Stimulated activated CD8-positive, alpha-beta memory T cell treated with anti-CD3 and anti-CD28 coated beads, Interleukin-12 subunit alpha, Interleukin-12 subunit beta, amount 100 ng/mL, for 1 hour (primary cell): ENCODE measurements at regions not wholly inside any gene's neighbourhood (a gene's known extent, or its start where the extent isn't known, plus 50 kb on each side); places are given as distances from the start of the nearest gene placed in this dataset.
"Not testable (repeated sequence)": the region's sequence is repeated elsewhere in the genome, so short reads cannot be mapped to it uniquely, and the experiment has no call there.

Experiments
- DNase-seq: peaks from one replicate; pipeline ENCODE4 v3.0.0-alpha.2; 2020; ENCODE audit warnings: low read depth

DNA sequence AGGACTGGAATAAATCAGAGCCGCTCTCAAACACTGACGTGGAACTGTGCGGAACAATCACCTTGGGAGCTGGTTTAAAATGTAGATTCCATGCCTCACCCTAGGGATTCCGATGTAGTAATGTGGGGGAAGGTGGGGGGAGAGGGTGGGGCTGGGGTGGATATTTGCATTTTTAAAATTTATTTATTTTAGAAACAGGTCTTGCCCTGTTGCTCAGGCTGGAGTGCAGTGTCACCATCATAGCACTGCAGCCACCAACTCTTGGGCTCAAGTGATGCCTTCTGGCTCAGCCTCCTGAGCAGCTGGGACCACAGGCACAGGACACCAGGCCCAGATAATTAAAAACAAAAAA is 101.9 kb upstream of the SEC22B start:
- not testable (repeated sequence) for DNase-seq

DNA sequence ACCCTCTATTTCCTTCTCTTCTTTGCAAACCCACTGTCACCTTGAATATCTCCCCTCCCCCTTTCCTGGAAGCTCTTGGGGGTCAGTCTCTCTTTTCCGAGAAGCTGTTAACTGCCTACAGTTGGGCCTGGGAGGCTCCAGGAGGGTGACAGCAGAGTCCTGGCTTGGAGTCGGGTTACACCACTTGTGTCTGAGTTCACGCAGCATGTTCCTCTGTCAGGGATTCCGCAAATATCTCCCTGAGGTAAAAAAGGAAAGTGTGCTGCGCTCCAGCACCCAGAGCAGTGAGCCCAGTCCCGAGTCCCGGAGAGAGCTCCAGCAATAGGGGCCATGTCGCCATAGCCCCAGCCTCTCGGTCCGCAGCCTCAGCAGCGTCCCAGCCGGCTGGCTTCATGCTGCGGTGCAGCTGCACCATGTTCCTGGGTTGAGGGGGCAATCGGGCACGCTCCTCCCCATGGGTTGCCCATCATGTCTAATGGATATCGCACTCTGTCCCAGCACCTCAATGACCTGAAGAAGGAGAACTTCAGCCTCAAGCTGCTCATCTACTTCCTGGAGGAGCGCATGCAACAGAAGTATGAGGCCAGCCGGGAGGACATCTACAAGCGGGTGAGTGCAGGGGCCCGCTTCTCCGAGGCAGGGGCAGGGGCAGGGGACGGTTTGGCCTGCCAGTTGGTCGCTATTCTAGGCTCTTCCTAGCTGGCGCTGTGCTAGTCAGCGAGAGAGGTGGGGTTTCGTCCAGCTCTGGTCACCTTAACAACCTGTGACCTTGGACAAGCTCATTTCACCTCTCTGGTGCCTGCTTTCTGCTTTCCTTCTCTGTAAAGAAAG is 101.3 kb upstream of the SEC22B start:
- not testable (repeated sequence) for DNase-seq

DNA sequence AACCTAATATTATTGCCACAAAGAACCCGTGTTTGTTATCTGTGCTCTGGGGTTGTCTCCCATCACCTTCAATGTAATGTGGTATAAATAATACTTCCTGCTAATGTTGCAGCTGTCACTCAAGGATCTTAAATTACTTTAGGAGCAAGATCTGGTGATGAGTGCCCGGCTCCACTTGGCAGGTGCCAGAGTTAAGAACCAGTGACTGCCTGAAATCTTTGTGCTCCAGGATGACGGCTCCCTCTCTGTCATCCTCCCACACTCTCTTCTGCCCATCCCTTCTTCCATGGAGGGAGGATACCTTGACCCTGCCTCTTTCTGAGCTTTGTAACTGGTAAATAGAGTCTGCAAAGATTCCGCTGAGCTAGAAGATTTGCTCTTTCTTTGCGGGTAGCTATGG is 100.4 kb upstream of the SEC22B start:
- not testable (repeated sequence) for DNase-seq

DNA sequence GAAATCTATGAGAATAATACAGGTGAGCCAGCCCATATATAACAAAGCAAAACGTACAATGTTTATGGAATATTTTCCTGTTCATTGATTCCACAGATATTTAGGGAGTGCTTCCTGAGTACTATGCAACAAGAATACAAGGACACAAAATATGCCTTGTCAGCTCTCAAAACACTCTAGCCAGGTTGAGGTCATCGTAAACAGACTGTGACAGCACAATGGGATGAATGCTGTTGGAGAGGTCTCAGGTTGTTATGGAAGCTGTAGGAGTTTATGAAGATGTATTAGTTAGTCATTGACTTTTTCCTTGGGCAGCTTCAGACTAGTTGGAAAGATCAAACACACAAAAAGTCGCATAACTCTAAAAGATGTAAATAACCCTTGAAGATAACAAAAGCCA is 98.1 kb upstream of the SEC22B start:
- DNase-seq = not testable (repeated sequence)

DNA sequence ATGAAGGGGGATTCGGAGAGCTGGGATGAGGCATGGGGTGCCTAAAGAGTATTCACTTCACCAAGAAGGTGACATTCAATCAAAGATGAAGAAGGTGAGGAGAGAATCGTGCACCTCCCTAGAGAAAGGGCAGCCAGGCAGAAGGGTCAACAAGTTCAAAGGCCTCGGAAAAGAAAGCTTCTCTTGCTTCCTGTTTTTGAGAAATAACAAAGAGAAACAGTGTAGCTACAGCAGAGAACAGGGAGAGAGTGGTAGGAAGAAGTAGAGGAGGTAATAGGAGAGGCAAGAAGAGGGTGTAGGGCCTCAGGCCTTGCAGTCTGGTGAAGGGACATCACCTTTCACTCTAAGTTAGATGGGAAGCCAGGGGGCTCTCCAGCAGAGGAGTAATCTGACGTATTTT is 97.0 kb upstream of the SEC22B start:
- not testable (repeated sequence) for DNase-seq

GRCh38 chr1:120272242-120272641 is 95.9 kb upstream of the SEC22B start:
- not testable (repeated sequence) for DNase-seq

DNA sequence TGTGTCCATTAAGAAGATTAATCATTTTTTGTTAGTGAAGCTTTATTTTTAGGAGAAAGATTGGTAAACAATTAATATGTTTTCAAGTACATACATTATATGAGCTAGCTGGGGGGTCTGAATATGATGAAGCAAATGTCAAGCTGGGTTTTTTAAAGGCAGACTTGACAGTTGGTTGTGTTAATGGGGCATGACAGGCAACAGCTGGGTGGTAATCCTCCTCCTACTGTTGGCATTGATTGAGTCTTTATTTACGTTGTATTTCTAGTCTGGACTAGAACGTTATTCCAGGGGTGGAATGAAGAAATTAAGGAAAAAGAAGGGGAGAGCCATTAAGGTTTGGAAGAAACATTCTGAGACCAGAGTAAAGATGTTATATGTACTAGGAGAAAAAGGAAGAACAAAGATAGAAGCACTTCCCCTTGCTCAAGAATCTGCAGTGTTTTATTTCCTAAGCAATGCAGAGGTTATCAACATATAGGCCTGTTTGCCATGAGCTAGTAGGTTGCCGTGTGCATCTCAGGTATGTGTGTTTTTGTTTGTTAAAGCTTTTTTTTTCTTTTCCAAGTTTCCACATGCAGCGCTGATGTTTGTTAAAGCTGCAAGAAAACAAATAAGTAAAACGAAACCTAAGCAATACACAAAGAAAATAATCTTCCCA is 95.4 kb upstream of the SEC22B start:
- not testable (repeated sequence) for DNase-seq

DNA sequence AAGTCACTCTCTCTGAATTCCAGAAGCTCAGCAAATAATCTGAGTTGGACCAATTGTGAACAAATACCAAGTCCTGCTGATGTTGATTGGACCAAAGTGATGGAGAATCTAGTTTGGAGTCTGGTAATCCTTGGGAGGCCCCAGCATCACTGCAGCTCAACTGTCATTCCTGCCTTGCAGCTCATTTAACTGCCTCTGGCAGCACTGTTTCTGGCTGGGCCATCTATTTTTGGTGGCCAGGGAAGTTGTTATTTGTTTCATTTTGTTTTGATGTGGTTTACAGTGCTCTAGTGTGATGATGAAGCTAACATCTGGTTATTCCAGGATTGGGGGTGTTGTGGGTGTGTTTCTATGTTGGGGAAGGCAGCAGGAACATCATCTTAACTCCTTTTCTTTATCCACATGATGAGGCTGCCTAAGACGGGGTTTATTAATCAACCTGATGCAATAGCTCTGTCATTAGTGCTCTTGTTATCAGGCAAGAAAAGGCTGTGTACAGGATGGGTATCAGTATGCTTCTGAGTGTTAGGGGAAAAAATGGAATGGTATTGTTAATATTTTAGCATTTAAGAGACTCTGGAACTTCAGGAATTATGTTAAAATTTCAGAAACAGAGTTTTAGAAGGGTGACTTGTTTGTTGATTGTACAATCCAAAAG is 91.7 kb upstream of the SEC22B start:
- not testable (repeated sequence) for DNase-seq

DNA sequence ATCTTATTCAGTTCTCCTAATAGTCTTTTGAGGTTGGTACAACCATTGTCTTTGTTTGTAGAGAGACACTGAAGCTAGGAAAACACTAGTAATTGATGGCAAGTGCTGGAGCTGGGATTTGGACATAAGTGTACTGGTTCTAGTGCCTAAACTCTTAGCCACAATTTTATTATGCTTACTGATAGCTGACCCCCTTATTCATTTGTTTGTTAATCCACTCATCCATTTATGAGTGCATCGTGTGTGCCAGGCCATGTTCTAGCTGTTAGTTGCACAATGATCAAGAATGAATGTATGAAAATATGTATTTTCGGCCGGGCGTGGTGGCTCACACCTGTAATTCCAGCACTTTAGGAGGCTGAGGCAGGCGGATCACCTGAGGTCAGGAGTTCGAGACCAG is 88.2 kb upstream of the SEC22B start:
- not testable (repeated sequence) for DNase-seq

DNA sequence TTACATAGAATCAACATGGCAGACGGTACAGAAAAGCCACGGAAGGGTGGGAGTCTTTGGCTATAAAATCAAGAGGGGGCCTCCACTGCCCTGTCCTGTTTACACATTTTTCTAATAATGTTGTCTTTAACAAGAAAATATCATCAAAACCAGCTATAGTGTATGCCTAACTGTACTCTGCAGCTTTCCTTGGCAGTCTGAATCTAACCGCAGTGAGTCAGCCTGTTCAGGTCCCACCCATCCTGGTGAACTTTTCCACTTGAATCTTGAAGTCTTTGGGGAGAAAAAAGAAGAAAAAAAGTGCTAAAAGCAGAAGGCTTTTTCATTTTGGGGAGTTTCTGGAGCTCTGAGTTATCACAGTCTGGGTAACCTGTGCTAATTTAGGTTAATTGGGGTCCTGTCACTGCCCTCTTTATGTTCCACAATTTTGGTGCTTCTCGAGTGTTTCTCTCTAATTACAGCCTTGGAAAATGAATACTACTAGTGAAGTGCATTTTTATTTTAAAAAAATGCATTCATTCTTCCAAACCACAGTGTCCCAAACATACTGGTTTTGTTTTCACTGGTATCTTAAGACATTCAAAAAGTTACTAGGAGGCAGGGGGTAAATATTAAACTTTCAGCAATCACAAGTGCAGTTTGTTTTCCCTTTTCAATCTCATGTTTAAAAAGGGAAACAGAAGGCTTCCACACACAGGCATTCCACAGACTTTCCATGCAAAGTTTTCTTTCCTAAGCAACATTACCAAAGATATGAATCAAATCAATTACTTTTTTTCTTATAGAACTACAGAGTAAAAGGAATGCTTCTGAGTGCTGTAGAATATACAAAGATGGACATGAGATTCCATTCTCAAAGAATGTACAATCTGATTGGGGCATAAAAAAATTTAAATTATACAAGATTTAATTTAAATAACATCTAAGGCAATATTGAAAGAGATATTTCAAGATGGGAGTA is 86.8 kb upstream of the SEC22B start:
- not testable (repeated sequence) for DNase-seq

DNA sequence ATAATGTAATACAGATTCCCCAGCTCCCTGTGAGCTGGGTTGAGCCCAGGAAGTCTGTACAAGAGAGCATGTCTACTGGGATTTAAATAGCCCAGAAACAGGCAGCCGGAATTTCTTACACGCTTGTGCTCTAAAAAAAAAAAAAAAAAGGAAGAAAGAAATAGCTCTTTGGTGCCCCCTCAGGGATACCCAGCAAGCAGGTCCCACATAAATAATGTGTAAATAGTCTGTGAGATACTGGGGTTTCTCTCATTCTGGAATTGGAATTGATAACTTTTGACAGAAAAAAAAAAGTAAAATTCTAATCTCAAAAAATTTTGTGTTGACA is 81.4 kb upstream of the SEC22B start:
- DNase-seq = not testable (repeated sequence)

GRCh38 chr1:120257064-120257777 is 80.9 kb upstream of the SEC22B start:
- not testable (repeated sequence) for DNase-seq

- DNase-seq = not testable (repeated sequence)
Observed at GRCh38 chr1:120250756-120251155, 74.4 kb upstream of the SEC22B start.

DNA sequence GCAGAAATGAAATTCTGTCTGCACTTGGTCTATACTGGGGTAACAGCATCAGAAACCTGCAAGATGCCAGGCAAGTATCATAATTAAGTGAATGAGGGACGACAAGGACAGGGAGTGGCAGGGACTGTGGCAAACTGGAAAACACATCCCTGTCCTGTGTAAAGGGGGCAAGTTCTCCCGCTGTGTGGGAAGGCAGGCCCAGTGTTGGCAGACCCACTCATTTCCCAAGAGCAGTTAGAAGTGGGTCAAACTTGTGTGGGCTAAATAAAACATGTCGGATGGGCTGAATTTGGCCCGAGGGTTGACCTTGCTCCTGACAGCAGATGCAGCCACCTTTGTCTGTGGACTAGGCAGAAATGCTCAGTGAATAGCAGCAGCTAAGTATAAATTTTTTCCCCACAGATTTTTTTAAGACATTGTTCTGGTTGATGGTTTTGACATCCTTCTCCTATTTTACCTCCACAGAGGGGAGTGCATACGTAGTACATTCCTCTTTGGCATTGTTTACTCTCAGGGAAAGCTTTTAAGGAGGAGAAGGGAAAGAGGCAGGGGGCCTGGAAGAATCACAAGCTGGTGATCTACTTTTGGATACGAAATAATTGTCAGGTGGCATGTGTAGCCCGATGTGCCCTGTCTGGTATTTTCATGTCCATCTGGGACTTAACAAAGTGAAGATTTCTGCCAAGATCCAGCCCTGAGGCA is 72.6 kb upstream of the SEC22B start:
- not testable (repeated sequence) for DNase-seq

- DNase-seq = not testable (repeated sequence)
Observed at GRCh38 chr1:120248203-120248602, 71.9 kb upstream of the SEC22B start.

DNA sequence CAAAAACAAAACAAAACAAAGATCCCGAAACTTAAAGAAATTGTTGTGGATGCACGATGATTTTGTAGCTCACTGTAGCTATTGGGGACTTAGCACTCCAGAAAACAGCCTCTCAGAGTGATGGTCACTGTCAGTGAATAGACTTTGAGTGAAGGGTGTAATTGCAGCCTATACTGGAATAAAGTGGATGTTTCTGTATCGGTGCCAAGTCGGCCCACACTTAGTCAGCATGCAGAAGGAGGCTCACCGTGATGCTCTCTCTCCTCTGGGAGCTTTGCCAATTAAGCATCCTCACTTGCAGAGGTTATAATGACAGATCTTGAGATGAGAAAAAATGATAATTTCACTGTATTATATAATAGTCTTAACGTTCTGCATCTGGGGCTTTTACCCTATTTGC is 67.5 kb upstream of the SEC22B start:
- DNase-seq = not testable (repeated sequence)

DNA sequence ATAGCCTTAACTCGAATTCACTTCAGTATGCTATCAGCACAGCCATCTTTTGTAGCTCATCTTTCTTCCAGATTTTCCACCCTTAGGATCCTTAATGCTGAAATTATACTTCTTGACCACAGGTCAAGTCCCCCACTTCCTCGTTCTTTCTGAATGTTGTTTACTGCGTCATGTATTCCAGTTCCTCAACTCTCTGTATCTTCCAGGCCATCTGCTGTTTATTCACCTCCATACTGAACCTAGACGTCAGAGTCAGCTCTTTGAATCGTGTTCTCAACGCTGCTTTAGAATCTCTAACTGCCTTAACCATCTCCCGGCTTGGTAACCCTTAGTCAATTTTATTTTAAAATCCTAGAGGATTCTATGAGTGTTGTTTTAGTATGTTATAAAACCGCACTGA is 66.3 kb upstream of the SEC22B start:
- DNase-seq = not testable (repeated sequence)

GRCh38 chr1:120241868-120242267 is 65.5 kb upstream of the SEC22B start:
- DNase-seq = not testable (repeated sequence)

- DNase-seq = not testable (repeated sequence)
Observed at GRCh38 chr1:120240181-120240580, 63.9 kb upstream of the SEC22B start.

- DNase-seq = not testable (repeated sequence)
Observed at GRCh38 chr1:120239351-120239750, 63.0 kb upstream of the SEC22B start.
